KMS-11 (cell line): ENCODE measurements at regions not wholly inside any gene's neighbourhood (a gene's known extent, or its start where the extent isn't known, plus 50 kb on each side); places are given as distances from the start of the nearest gene placed in this dataset.

Experiments used
- H2AFZ ChIP-seq: fragments of 200-600 bp; sonication (generic); 2 replicates; pipeline ENCODE4 v1.6.1; 2016; ENCODE audit warnings: antibody characterized with exemption, mixed run types, low read depth
- H3K27ac ChIP-seq: fragments of 200-600 bp; sonication (generic); 2 replicates; pipeline ENCODE4 v1.6.1; 2016; ENCODE audit warnings: mild to moderate bottlenecking, mixed run types
- H3K27me3 ChIP-seq: fragments of 200-600 bp; sonication (generic); 2 replicates; pipeline ENCODE4 v1.6.1; 2017; ENCODE audit warnings: mild to moderate bottlenecking, low read depth, mixed run types, moderate library complexity; ENCODE audit not compliant: insufficient read depth
- H3K36me3 ChIP-seq: fragments of 200-600 bp; sonication (generic); 2 replicates; pipeline ENCODE4 v1.6.1; 2017; ENCODE audit warnings: mild to moderate bottlenecking, mixed run types; ENCODE audit not compliant: insufficient read depth
- H3K4me1 ChIP-seq: fragments of 200-600 bp; sonication (generic); 2 replicates; pipeline ENCODE4 v1.6.1; 2016; ENCODE audit warnings: mild to moderate bottlenecking, low read depth, mixed run types; ENCODE audit not compliant: poor library complexity, severe bottlenecking
- H3K4me2 ChIP-seq: fragments of 200-600 bp; sonication (generic); 2 replicates; pipeline ENCODE4 v1.7.0; 2016; ENCODE audit warnings: mild to moderate bottlenecking, mixed run types
- H3K4me3 ChIP-seq: fragments of 200-600 bp; sonication (generic); IDR thresholded peaks from 2 replicates; pipeline ENCODE4 v1.6.1; 2017; ENCODE audit warnings: low read depth, low read length, mixed read lengths; ENCODE audit not compliant: insufficient read depth
- H3K79me2 ChIP-seq: fragments of 200-600 bp; sonication (generic); 2 replicates; pipeline ENCODE4 v1.6.1; 2016; ENCODE audit warnings: low read depth, mixed run types; ENCODE audit not compliant: insufficient read depth
- H3K9ac ChIP-seq: fragments of 200-600 bp; sonication (generic); 2 replicates; pipeline ENCODE4 v1.6.1; 2016; ENCODE audit warnings: mild to moderate bottlenecking, mixed run types
- H4K20me1 ChIP-seq: fragments of 200-600 bp; sonication (generic); 2 replicates; pipeline ENCODE4 v1.6.1; 2016; ENCODE audit warnings: mild to moderate bottlenecking, mixed run types; ENCODE audit not compliant: insufficient read depth
- CTCF ChIP-seq: fragments of 200-600 bp; sonication (generic); conservative IDR thresholded peaks from 2 replicates; pipeline ENCODE4 v1.6.1; 2017; ENCODE audit warnings: low read depth, mild to moderate bottlenecking, antibody characterized with exemption, low read length, moderate library complexity, mixed read lengths

- H2AFZ ChIP-seq: no peak overlapping the region
- H3K27me3 ChIP-seq: no peaks in the 10 kb centered on the region
- no peak overlapping the region for H3K4me3 ChIP-seq
- no peaks in the 10 kb centered on the region for H4K20me1 ChIP-seq
- H3K9ac ChIP-seq: no peak overlapping the region
- no peaks in the 10 kb centered on the region for H3K36me3 ChIP-seq
- H3K79me2 ChIP-seq: no peaks in the 10 kb centered on the region
- no peak overlapping the region for H3K27ac ChIP-seq
- H3K4me2 ChIP-seq: no peak overlapping the region
- peak; percentile 25; the same call in 1 of the 2 replicates for TF ChIP-seq CTCF
- H3K4me1 ChIP-seq: no peaks in the 10 kb centered on the region
These were observed 137.2 kb downstream of the TRIM43 start for GRCh38 chr2:95728878-95729596.

GRCh38 chr2:95729597-95729955 lies 137.8 kb downstream of the TRIM43 start:
- H3K36me3 ChIP-seq: no peaks in the 10 kb centered on the region
- H2AFZ ChIP-seq: no peak overlapping the region
- H3K79me2 ChIP-seq: no peaks in the 10 kb centered on the region
- no peak overlapping the region for H3K4me3 ChIP-seq
- H3K27ac ChIP-seq: no peak overlapping the region
- H4K20me1 ChIP-seq: no peaks in the 10 kb centered on the region
- no peaks in the 10 kb centered on the region for H3K27me3 ChIP-seq
- no peaks in the 10 kb centered on the region for H3K4me1 ChIP-seq
- no peak overlapping the region for H3K9ac ChIP-seq
- no peak overlapping the region for H3K4me2 ChIP-seq
- TF ChIP-seq CTCF: no peak

- Histone ChIP-seq H3K79me2 (no peaks in the 10 kb centered on the region), H3K27ac (no peak overlapping the region), H2AFZ (no peak overlapping the region), H4K20me1 (no peaks in the 10 kb centered on the region), H3K27me3 (no peaks in the 10 kb centered on the region), H3K36me3 (no peaks in the 10 kb centered on the region), H3K4me3 (no peak overlapping the region), H3K9ac (no peak overlapping the region), H3K4me2 (no peak overlapping the region), H3K4me1 (no peaks in the 10 kb centered on the region)
- TF ChIP-seq CTCF: no peak
These were observed 139.0 kb downstream of the TRIM43 start for GRCh38 chr2:95730813-95731212.

- H3K9ac ChIP-seq: no peak overlapping the region
- no peak for TF ChIP-seq CTCF
- H2AFZ ChIP-seq: no peak overlapping the region
- H3K4me1 ChIP-seq: no peaks in the 10 kb centered on the region
- no peak overlapping the region for H3K27ac ChIP-seq
- H3K4me2 ChIP-seq: no peak overlapping the region
- no peaks in the 10 kb centered on the region for H3K36me3 ChIP-seq
- no peaks in the 10 kb centered on the region for H3K79me2 ChIP-seq
- H3K27me3 ChIP-seq: no peaks in the 10 kb centered on the region
- H4K20me1 ChIP-seq: no peaks in the 10 kb centered on the region
- no peak overlapping the region for H3K4me3 ChIP-seq
These were observed 143.4 kb downstream of the TRIM43 start for GRCh38 chr2:95734976-95735890.
